ENCODE measurements at regions not wholly inside any gene's neighbourhood (a gene's known extent, or its start where the extent isn't known, plus 50 kb on each side); places are given as distances from the start of the nearest gene placed in this dataset.

- no peak overlapping the region for H3K27ac ChIP-seq
- no peak for TF ChIP-seq CTCF (conservative IDR thresholded peaks at IDR 0.05)
These were observed 80.2 kb upstream of the ZC3H15 start for GRCh38 chr2:186405842-186406241.

- no peak for TF ChIP-seq CTCF (conservative IDR thresholded peaks at IDR 0.05)
- no peak overlapping the region for H3K27ac ChIP-seq
These were observed 78.4 kb upstream of the ZC3H15 start for GRCh38 chr2:186407611-186408010.

GRCh38 chr2:186410802-186411201 lies 75.3 kb upstream of the ZC3H15 start:
- H3K27ac ChIP-seq = no peak overlapping the region
- no peak for TF ChIP-seq CTCF (conservative IDR thresholded peaks at IDR 0.05)

GRCh38 chr2:186422226-186422625 lies 63.8 kb upstream of the ZC3H15 start:
- no peak overlapping the region for H3K27ac ChIP-seq

GRCh38 chr2:186423481-186423880 lies 62.6 kb upstream of the ZC3H15 start:
- no peak for TF ChIP-seq CTCF (conservative IDR thresholded peaks at IDR 0.05)
- no peak overlapping the region for H3K27ac ChIP-seq

More at GRCh38 chr2:186422226-186422625, 63.8 kb upstream of the ZC3H15 start:
- TF ChIP-seq CTCF (conservative IDR thresholded peaks at IDR 0.05) = no peak

GRCh38 chr2:186424265-186424664 lies 61.8 kb upstream of the ZC3H15 start:
- no peak for TF ChIP-seq CTCF (conservative IDR thresholded peaks at IDR 0.05)
- no peak overlapping the region for H3K27ac ChIP-seq

- H3K27ac ChIP-seq = no peak overlapping the region
- TF ChIP-seq CTCF (conservative IDR thresholded peaks at IDR 0.05) = no peak
These were observed 60.5 kb upstream of the ZC3H15 start for GRCh38 chr2:186425576-186425975.

Data from VCaP (cell line).